NCI-H2196 treated with DMSO at 0.1 percent for 48 hours (cell line): ENCODE measurements at regions not wholly inside any gene's neighbourhood (a gene's known extent, or its start where the extent isn't known, plus 50 kb on each side); places are given as distances from the start of the nearest gene placed in this dataset.

Experiments
- DNase-seq: peaks from one replicate; lab custom pipeline; 2025; ENCODE audit not compliant: unreplicated experiment; lab: John Stamatoyannopoulos, UW

GRCh38 chr14:42187846-42188245 is 581.2 kb downstream of the LRFN5 start:
- DNase-seq, result no peak

- DNase-seq, result no peak
Measured at GRCh38 chr14:42185718-42186117, 579.0 kb downstream of the LRFN5 start.

- DNase-seq, result peak; percentile 31
Measured at GRCh38 chr14:42174357-42174756, 567.7 kb downstream of the LRFN5 start.

- DNase-seq, result no peak
Measured at GRCh38 chr14:42173206-42173605, 566.5 kb downstream of the LRFN5 start.

GRCh38 chr14:42172304-42172703 is 565.6 kb downstream of the LRFN5 start:
- no peak for DNase-seq

GRCh38 chr14:42163136-42163535 is 556.5 kb downstream of the LRFN5 start:
- DNase-seq, result no peak

GRCh38 chr14:42159138-42159537 is 552.5 kb downstream of the LRFN5 start:
- no peak for DNase-seq

GRCh38 chr14:42149609-42150261 is 543.1 kb downstream of the LRFN5 start:
- DNase-seq, result no peak

GRCh38 chr14:42145766-42146165 is 539.1 kb downstream of the LRFN5 start:
- no peak for DNase-seq

GRCh38 chr14:42143114-42143513 is 536.4 kb downstream of the LRFN5 start:
- DNase-seq, result no peak

- DNase-seq, result no peak
Measured at GRCh38 chr14:42141328-42141727, 534.7 kb downstream of the LRFN5 start.

- DNase-seq, result no peak
Measured at GRCh38 chr14:42140831-42141279, 534.2 kb downstream of the LRFN5 start.

- no peak for DNase-seq
Measured at GRCh38 chr14:42140001-42140400, 533.3 kb downstream of the LRFN5 start.

- DNase-seq, result no peak
Measured at GRCh38 chr14:42138406-42138805, 531.7 kb downstream of the LRFN5 start.

GRCh38 chr14:42130815-42131214 is 524.1 kb downstream of the LRFN5 start:
- DNase-seq, result no peak

GRCh38 chr14:42123526-42123925 is 516.9 kb downstream of the LRFN5 start:
- no peak for DNase-seq

- DNase-seq, result no peak
Measured at GRCh38 chr14:42113358-42114069, 506.8 kb downstream of the LRFN5 start.

GRCh38 chr14:42112108-42112507 is 505.4 kb downstream of the LRFN5 start:
- no peak for DNase-seq

- no peak for DNase-seq
Measured at GRCh38 chr14:42111355-42111754, 504.7 kb downstream of the LRFN5 start.

- DNase-seq, result no peak
Measured at GRCh38 chr14:42110167-42110566, 503.5 kb downstream of the LRFN5 start.

- no peak for DNase-seq
Measured at GRCh38 chr14:42095155-42095554, 488.5 kb downstream of the LRFN5 start.

- no peak for DNase-seq
Measured at GRCh38 chr14:42090122-42090521, 483.4 kb downstream of the LRFN5 start.

GRCh38 chr14:42079911-42080310 is 473.2 kb downstream of the LRFN5 start:
- no peak for DNase-seq
